DMS53 treated with DMSO at 0.1 percent for 48 hours (cell line): ENCODE measurements at regions not wholly inside any gene's neighbourhood (a gene's known extent, or its start where the extent isn't known, plus 50 kb on each side); places are given as distances from the start of the nearest gene placed in this dataset.
"Not testable (repeated sequence)": the region's sequence is repeated elsewhere in the genome, so short reads cannot be mapped to it uniquely, and the experiment has no call there.

ENCODE experiments used
- DNase-seq: peaks from one replicate; lab custom pipeline; 2025; ENCODE audit not compliant: unreplicated experiment; lab: John Stamatoyannopoulos, UW

GRCh38 chr10:6702833-6703232, 122.8 kb upstream of the PRKCQ start:
- not testable (repeated sequence) for DNase-seq

DNA sequence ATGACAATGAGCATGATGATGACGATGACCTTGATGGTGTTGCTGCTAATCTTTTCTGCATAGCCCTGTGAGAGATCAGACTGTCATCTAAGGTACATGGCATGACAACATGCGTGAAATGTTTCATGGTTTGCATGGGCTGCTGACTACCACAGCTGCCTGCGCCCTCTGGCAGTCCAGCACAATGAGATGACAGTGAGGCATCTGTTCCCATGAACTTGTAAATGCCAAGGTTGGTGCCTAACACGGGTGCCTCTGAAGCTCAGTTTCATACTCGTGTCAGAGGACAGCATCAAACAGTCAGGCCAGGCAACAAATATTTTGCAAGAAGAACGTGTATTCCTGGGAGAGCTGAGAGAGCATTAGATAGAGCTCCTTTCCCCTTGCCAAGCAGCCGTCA, 122.0 kb upstream of the PRKCQ start:
- DNase-seq = no peak

DNA sequence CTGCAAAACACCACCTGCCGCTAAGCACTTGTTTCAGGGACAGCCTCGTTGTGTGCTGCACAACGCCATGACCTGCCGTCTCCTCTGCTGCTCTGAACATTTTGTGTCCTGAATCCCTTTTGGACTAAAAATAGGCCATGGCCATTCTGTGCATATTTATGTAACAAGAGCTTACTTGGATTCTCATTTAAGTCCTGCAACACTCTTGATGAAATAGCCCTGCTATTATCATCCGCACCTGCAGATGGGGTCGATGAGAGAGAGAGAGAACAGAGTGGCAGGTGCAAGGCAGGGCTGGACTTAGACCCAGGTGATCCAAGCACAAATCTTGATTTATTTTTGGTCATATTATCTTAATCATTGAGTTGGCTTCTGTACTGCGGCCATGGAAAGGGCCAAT, 121.2 kb upstream of the PRKCQ start:
- DNase-seq = no peak

DNA sequence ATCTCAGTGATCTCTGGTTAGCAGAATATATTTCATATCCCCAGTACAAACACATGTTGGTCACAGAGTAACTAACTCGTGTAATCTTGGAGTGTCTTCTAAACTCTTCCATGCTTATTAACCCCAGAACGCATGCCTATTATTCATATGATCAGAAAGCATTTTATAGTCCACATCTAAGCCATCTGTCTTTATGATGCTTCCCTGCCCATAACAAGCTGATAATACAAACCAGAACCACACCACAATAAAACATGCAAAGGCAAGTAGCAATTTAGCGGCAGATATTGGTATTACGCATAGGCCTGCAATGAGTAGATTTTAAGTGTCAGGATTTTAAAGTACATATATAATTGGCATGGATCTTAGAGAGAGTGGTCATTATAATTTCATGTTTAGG, 120.0 kb upstream of the PRKCQ start:
- DNase-seq = no peak

DNA sequence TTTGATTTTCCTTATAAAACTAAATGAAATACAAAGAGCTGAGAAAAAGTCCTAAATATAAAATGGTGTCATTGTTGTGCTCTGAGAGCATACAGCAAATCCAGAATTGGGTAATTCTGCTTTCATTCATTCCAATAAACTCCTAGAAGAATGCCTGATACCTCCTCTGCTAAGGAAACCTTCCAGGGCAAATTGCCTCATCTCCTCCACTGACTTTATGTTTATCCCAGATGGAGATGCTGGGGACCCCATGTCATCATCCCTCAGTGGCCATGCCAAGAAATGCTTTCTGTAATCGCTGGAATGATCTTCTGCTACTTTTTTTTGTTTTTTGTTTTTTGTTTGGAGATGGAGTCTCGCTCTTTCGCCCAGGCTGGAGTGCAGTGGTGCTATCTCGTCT, 119.3 kb upstream of the PRKCQ start:
- DNase-seq = no peak

GRCh38 chr10:6695519-6695918, 115.4 kb upstream of the PRKCQ start:
- no peak for DNase-seq

- no peak for DNase-seq
Measured at GRCh38 chr10:6694447-6695140, 114.5 kb upstream of the PRKCQ start.

- DNase-seq = no peak
Measured at GRCh38 chr10:6692856-6693255, 112.8 kb upstream of the PRKCQ start.

DNA sequence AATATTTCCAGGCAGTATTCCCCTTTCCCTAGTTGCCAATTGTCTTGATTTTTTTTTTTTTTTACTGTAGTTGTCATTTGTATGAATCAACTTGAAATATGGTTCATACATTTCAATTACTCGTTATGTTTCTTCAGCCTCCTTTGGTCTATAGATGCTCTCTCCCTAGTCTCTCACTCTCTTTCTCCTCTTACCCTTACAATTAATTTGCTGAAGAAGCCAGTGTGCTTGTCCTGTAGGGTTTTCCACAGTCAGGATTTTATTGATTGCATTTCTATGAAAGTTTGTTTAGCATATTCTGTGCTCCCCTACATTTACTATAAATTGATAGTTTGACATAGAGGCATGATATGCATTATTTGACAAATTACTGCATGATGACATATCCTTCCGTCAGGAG, 112.0 kb upstream of the PRKCQ start:
- no peak for DNase-seq

DNA sequence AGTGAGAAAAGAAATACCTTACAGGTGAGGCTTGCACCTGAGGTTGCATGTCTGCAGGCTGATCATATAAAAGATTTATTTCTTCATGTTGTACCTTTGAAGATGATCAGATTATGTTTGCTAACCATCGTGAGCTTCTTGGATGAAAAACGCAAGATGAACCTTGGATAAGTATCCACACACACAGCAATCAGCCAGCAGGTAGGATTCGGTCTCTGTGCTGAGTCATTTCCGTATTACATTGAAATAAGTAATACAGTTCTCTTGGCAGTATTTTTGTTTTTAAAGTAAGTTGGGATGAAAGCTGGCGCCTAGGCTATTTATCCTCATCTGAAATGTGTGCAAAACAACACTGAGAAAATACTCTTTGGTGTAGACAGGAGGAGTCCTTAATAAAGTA, 109.0 kb upstream of the PRKCQ start:
- DNase-seq = no peak

GRCh38 chr10:6680735-6681134, 100.7 kb upstream of the PRKCQ start:
- no peak for DNase-seq

DNA sequence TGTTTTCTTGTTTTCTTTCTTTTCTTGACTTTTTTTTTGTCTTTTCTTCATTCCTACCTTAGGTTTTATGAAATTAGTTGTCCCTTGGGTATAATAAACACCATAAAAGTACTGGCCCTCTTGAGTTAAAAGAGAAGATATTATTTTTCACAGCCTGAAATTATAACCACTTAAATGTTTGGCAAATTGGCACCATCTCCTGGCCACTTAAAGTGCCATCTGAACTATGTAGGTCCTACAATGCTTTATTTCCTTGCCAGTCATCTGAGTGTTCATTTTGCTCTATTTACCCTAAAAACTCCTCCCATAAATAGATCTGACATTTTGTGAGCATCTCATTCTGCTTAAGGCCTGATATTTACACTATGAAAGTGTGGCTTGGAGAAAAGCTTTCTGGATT, 98.9 kb upstream of the PRKCQ start:
- DNase-seq = no peak

DNA sequence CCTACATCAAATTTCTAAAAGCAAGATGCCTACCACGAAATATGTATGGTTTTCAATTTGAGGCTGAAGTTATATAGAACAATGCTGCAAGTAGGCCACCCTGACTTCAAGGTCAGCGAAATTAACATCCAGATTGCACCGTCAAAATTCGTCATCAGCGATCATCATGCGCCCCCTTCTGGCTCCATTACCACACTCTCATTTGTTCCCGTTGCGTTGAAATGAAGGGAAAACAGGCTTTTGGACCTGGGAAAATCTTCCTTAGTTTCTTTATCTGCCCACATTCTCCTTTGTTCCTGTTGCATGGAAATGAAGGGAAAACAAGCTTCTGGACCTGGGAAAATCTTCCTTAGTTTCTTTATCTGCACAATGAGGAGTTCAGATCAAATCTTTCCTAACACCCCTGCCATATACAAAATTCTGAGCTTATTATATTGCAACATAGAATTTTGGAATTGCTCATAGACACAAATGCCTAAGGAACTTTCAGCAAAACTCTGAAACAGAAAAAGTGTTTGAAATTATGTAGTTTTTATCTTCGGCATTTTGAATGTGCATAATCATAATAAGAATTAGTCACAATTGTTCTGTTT, 98.2 kb upstream of the PRKCQ start:
- no peak for DNase-seq

DNA sequence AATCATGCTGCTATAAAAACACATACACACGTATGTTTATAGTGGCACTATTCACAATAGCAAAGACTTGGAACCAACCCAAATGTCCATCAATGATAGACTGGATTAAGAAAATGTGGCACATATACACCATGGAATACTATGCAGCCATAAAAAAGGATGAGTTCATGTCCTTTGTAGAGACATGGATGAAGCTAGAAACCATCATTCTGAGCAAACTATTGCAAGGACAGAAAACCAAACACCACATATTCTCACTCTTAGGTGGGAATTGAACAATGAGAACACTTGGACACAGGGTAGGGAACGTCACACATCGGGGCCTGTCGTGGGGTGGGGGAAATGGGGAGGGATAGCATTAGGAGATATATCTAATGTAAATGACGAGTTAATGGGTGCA, 97.1 kb upstream of the PRKCQ start:
- DNase-seq = not testable (repeated sequence)

DNA sequence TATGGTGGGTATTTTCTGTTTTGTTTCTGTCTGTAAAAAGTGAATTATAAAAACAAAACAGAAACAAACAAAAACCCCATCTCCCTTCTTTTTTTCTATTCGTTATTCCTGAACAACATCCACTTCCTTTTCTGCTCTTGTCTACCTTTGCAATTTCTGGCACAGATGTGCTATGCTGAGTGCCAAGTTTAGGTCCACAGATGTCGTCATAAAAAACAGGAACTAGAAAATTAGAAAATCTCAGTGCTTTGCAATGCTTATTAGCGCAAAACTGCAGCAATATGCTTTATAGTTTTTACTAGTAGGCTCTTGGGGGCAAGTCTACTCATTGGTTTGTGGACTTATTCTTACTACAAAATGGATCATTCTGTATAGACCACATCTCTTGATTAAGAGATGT, 94.2 kb upstream of the PRKCQ start:
- DNase-seq = no peak

GRCh38 chr10:6671976-6672375, 91.9 kb upstream of the PRKCQ start:
- no peak for DNase-seq

DNA sequence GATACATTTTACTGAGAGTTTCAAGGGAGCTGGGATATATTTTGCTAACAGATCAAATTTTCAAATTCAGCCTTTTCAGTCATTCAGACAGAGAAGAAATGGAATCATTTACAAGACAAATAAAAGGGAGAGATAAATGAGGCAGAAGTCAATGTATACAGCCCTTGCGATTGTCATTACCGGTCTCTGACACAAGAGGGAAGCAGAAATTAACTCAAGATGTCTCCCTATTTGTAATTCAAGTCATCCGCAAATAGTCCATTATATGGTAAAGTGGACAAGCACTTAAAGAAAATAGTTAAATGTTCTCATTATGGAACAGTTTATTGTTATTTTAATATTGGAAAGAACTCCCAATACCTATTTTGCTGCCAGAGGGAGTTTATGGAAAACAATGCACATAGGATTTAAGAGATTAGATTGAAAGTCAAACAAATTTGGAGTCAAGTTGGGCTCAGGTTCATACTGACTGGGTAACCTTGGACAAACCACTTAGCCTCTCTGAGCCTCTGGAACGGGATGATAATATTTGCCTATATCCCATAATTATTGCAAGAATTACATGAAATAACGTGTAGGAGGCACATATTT, 89.3 kb upstream of the PRKCQ start:
- DNase-seq = peak; percentile 24

DNA sequence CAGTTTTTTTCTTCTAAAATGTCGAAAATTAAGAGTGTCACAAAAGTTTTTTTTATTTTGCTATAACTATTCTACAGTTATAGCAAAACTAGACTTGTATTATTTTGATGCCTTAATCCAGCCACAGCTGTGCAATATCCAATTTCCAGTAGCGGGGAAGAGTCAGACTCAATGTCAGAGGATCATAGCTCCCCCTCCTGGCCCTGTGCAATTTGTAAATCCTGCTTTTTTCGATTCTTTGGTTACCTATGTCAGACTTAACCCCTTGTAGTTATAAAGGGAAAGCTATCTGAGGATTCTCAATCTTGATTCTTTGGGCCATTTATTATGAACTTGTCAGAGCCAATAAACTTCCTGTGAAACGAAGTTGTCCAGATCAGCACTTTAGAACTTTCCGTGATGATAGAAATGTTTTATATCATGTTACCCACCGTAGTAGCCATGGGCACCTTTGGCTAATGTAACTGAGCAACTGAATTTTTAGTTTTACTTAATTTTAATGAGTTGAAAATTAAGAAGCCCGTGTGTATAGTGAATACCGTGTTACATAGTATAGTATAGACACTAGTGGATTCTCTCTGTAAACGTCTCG, 87.7 kb upstream of the PRKCQ start:
- DNase-seq = peak; percentile 32

DNA sequence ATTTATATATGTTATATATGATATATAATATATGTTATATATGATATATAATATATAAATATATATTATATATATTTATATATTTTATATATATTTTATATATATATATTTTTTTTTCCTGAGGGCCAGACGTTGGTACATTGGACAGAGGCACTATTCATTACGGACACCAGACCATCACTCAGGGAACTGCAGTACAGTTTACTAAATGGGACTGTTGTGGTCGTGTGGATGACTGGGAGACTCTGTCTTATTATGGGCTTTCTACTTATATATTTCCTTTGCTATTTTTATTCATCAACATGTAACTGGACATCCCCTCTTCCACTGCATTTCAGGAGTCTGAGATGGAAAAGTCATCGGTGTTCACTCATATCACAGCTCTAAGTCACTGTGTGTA, 87.1 kb upstream of the PRKCQ start:
- no peak for DNase-seq

- DNase-seq = no peak
Measured at GRCh38 chr10:6665847-6666246, 85.8 kb upstream of the PRKCQ start.

- DNase-seq = no peak
Measured at GRCh38 chr10:6660460-6660859, 80.4 kb upstream of the PRKCQ start.

DNA sequence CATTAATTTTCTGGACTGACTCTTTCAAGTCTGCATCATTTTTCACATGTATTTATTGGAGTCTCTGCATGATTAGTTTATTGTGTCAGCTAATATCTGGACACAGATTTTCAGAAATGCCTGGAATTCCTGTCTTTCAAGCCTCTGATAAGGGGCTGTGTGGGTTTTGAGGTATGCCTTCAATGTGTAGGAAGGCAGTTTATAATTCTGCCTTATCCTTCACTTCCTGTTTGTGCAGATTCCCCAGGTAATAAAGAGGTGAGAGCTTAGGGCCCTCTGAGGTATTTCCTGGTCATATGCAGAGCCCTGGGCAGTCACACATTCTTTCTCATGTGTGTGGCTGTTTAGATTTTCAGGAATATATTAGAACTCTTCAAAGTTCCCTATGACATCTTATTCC, 79.4 kb upstream of the PRKCQ start:
- DNase-seq = no peak
